Activated CD8-positive, alpha-beta T cell treated with anti-CD3 and anti-CD28 coated beads for 36 hours (primary cell): ENCODE measurements at regions not wholly inside any gene's neighbourhood (a gene's known extent, or its start where the extent isn't known, plus 50 kb on each side); places are given as distances from the start of the nearest gene placed in this dataset.

Source experiments
- ATAC-seq: fragments of 200-7000 bp; cut with Tn5 transposase; one replicate; pipeline ENCODE4 v1.10.0; 2021; ENCODE audit warnings: mild to moderate bottlenecking, moderate library complexity
- CTCF ChIA-PET: fragments of 350-600 bp; sonication (Branson Sonifier 250); formaldehyde crosslinking; loops from one replicate; lab custom pipeline; 2021; ENCODE audit warnings: antibody characterized with exemption; lab: Charles Lee
- POLR2A ChIA-PET: fragments of 350-600 bp; sonication (Branson Sonifier 250); formaldehyde crosslinking; loops from one replicate; lab custom pipeline; 2021; ENCODE audit warnings: antibody characterized with exemption; lab: Charles Lee
- DNase-seq: peaks from one replicate; pipeline ENCODE4 v3.0.0-alpha.2; 2020
- H3K27ac Mint-ChIP-seq: one replicate; pipeline ENCODE4 v1.8.0; 2021; ENCODE audit warnings: mild to moderate bottlenecking, mixed read lengths
- H3K27me3 Mint-ChIP-seq: one replicate; pipeline ENCODE4 v1.8.0; 2021; ENCODE audit warnings: mixed read lengths
- H3K36me3 Mint-ChIP-seq: one replicate; pipeline ENCODE4 v1.8.0; 2021; ENCODE audit warnings: low read depth, mixed read lengths
- H3K4me1 Mint-ChIP-seq: one replicate; pipeline ENCODE4 v1.8.0; 2021; ENCODE audit warnings: low read depth, mixed read lengths
- H3K4me3 Mint-ChIP-seq: one replicate; pipeline ENCODE4 v1.8.0; 2021; ENCODE audit warnings: mild to moderate bottlenecking, moderate library complexity, mixed read lengths
- H3K9me3 Mint-ChIP-seq: one replicate; pipeline ENCODE4 v1.8.0; 2021; ENCODE audit warnings: mixed read lengths
- intact Hi-C: fragments of 100-400 bp; cut with micrococcal nuclease; formaldehyde crosslinking; loops from one replicate; pipeline ENCODE4 v1.10.0; 2022
- TF ChIP-seq, protein P1 (sequence below): fragments of 200-600 bp; IDR thresholded peaks from one replicate; pipeline ENCODE4 v1.8.0; 2022; ENCODE audit warnings: antibody characterized with exemption, mild to moderate bottlenecking

DNA sequence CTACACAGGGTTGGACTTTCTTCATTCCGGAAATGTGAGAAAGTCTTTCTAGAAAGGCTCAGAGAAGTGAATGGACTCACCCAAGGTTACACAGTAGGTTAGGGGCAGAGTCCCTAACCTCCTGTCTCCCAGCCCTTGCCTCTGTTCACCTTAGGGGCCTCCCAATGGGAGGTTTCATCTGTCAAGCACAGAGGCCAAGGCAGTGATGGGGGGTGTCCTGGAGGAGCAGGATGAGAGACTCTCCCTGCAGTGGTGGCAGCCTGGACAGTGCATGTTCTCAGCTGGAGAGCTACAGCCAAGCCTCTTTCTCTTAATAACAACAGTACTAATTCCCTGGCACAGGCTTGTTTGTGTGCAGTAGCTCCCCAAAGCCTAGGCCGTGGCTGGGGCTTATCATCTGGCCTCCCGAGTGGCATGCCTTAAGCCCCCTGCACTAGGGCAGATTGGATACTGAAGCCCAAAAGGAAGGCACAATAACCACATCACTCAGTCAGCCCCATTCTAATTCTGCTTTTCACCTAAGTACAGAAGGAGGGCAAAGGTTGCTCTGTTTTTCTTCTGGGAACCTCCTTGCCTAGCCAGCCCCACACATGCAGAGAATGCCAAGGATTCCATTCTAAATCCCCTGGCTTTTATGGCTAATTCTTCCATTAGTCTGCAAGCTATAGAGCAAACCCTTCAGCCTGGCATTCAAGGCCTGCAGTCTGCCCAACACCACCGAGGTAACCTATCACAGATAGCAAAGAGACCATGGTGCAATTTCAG is 50.2 kb upstream of the XPA start:
- ATAC-seq (no peak), DNase-seq (no peak)
- Mint-ChIP-seq H3K27me3 (peaks cover 27% of the 10 kb centered on the region), H3K36me3 (no peaks in the 10 kb centered on the region), H3K27ac (no peak overlapping the region), H3K4me1 (no peaks in the 10 kb centered on the region), H3K4me3 (no peak overlapping the region), H3K9me3 (no peaks in the 10 kb centered on the region)
- TF ChIP-seq, protein P1, sequence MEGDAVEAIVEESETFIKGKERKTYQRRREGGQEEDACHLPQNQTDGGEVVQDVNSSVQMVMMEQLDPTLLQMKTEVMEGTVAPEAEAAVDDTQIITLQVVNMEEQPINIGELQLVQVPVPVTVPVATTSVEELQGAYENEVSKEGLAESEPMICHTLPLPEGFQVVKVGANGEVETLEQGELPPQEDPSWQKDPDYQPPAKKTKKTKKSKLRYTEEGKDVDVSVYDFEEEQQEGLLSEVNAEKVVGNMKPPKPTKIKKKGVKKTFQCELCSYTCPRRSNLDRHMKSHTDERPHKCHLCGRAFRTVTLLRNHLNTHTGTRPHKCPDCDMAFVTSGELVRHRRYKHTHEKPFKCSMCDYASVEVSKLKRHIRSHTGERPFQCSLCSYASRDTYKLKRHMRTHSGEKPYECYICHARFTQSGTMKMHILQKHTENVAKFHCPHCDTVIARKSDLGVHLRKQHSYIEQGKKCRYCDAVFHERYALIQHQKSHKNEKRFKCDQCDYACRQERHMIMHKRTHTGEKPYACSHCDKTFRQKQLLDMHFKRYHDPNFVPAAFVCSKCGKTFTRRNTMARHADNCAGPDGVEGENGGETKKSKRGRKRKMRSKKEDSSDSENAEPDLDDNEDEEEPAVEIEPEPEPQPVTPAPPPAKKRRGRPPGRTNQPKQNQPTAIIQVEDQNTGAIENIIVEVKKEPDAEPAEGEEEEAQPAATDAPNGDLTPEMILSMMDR, result no peak
- ChIA-PET CTCF (no interaction called here), POLR2A (no interaction called here)
- intact Hi-C loops, result no loop called here

DNA sequence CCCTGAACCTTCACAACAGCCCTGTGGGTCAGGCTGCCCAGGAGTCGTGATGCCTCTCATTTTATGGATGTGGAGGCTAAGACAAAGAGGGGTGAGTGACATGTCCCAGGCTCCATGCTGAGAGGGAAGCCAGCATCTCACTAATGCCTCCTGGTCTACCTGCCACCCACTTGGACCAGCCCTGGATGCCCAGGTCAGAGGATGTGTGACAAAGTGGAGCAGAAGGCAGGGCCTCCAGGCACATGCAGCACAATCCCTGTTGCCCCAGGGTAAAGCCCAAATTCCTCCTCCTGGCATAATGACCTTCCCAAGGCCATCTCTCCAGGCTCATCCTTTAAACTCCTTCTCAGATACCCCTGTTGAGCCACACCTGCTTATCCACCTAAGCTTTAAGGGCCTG is 51.4 kb upstream of the XPA start:
- ATAC-seq, result no peak
- H3K4me1 Mint-ChIP-seq, result no peaks in the 10 kb centered on the region
- no peak for DNase-seq
- H3K27me3 Mint-ChIP-seq, result peaks cover 19% of the 10 kb centered on the region
- CTCF ChIA-PET, result no interaction called here
- intact Hi-C loops, result no loop called here
- H3K27ac Mint-ChIP-seq, result no peak overlapping the region
- H3K36me3 Mint-ChIP-seq, result no peaks in the 10 kb centered on the region
- POLR2A ChIA-PET, result no interaction called here
- TF ChIP-seq, protein P1, result no peak
- no peak overlapping the region for H3K4me3 Mint-ChIP-seq
- H3K9me3 Mint-ChIP-seq, result no peaks in the 10 kb centered on the region

DNA sequence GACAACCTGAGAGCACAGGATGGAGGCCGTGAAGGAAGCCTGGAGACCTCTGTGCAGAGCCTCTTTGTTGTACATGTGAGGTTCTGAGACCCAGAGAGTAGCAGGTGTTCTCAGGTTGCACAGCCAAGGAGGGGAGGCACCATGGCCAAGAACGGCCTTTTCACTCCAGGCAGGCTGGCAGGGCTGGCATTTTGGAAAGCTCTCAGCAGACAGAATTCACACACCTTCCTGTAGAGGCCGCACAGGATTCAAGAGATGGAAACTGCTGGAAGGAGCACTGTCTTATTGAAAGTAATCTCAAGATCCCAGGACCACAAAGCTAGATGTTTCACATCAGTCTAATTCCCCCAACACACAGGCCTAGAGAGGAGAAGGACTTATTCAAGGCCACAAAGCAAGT is 52.8 kb upstream of the XPA start:
- intact Hi-C loops, result no loop called here
- peaks cover 14% of the 10 kb centered on the region for H3K27me3 Mint-ChIP-seq
- H3K27ac Mint-ChIP-seq, result no peak overlapping the region
- no peaks in the 10 kb centered on the region for H3K4me1 Mint-ChIP-seq
- H3K9me3 Mint-ChIP-seq, result no peaks in the 10 kb centered on the region
- DNase-seq (no peak), ATAC-seq (no peak)
- CTCF ChIA-PET, result interaction anchor here (1.1 to 2.5 kb wide), 3 partner anchors 13 to 151 kb away, joined by 3 to 7 read pairs (median 3); no protein-coding TSS in a partner anchor
- POLR2A ChIA-PET, result no interaction called here
- H3K36me3 Mint-ChIP-seq, result no peaks in the 10 kb centered on the region
- no peak overlapping the region for H3K4me3 Mint-ChIP-seq
- TF ChIP-seq, protein P1, result no peak

DNA sequence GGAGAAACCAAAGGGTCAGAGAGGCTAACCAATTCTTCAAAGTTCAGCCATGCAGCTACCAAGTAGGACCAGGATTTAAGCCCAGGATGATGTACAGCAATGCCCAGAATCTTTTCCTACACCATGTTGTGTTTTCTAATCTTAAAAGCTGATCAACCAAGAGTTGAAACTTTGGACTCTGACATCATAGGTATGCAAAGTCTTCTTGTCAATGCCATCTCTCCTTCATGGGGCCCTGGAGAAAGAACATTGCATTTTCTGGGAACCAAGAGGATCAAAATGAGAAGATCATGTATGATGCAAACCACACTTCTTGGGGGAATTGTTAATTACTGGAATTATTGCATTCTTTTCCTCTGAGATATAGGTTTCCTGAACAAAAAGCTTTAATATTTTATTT is 54.4 kb upstream of the XPA start:
- DNase-seq, result no peak
- H3K4me3 Mint-ChIP-seq, result no peak overlapping the region
- ChIA-PET CTCF (interaction anchor here (2.5 kb wide), 1 partner anchor 139 kb away, joined by 7 read pairs; no protein-coding TSS in a partner anchor), POLR2A (interaction anchor here (0.9 kb wide), 1 partner anchor 13 kb away, joined by 3 read pairs; no protein-coding TSS in a partner anchor)
- H3K9me3 Mint-ChIP-seq, result peaks cover 1% of the 10 kb centered on the region
- no peak for ATAC-seq
- H3K27ac Mint-ChIP-seq, result no peak overlapping the region
- no peaks in the 10 kb centered on the region for H3K4me1 Mint-ChIP-seq
- peaks cover 8% of the 10 kb centered on the region for H3K27me3 Mint-ChIP-seq
- no peaks in the 10 kb centered on the region for H3K36me3 Mint-ChIP-seq
- intact Hi-C loops, result no loop called here
- TF ChIP-seq, protein P1, result no peak

DNA sequence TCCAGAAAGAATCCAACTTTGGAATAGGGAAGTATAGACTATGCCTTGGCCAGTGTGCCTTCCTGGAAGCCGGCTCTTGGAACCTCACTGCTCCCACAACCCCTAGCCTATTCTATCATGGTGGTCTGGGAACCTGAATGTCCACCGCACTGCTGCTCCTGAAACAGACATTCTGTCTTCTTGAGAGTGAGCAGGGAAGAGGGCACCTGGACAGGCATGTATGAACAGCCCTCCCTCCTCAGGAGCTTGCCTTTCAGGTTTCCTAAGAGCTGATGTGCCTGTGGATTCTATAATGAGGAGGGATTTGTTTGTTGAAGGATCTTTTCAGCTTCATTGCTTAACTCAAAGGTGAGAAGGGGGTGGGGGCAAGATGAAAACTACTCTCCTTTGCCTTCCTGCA is 55.1 kb upstream of the XPA start:
- intact Hi-C loops, result no loop called here
- Mint-ChIP-seq H3K36me3 (no peaks in the 10 kb centered on the region), H3K9me3 (peaks cover 1% of the 10 kb centered on the region), H3K27ac (no peak overlapping the region), H3K4me1 (no peaks in the 10 kb centered on the region), H3K4me3 (no peak overlapping the region), H3K27me3 (peaks cover 6% of the 10 kb centered on the region)
- DNase-seq (no peak), ATAC-seq (no peak)
- TF ChIP-seq, protein P1, result no peak
- ChIA-PET CTCF (no interaction called here), POLR2A (no interaction called here)
